ENCODE measurements at regions not wholly inside any gene's neighbourhood (a gene's known extent, or its start where the extent isn't known, plus 50 kb on each side); places are given as distances from the start of the nearest gene placed in this dataset.

GRCh38 chr15:61582092-61582491 lies 353.0 kb upstream of the RORA start:
- dilution Hi-C loops (cut with HindIII; ENCODE audit: low sequenced_read_pairs, unreplicated experiment) = no loop called here
- H3K23ac ChIP-seq (ENCODE audit: low read depth, low read length) = no peak overlapping the region
- H3K4ac ChIP-seq (ENCODE audit: low read depth, low read length) = no peak overlapping the region

More at GRCh38 chr15:61582092-61582491, 353.0 kb upstream of the RORA start:
- no peak for ATAC-seq (ENCODE audit: low read depth)
- Histone ChIP-seq H3K36me3 (ENCODE audit: control insufficient read depth, insufficient read depth, low read length) (no peaks in the 10 kb centered on the region), H3K27ac (ENCODE audit: insufficient read depth, low read length) (no peak overlapping the region), H3K9me1 (ENCODE audit: insufficient read depth, low read length) (no peaks in the 10 kb centered on the region), H2BK20ac (ENCODE audit: low read depth, low read length) (no peak overlapping the region), H3K9ac (ENCODE audit: low read depth, low read length) (no peak overlapping the region), H3K4me3 (ENCODE audit: insufficient read depth, low read depth, low read length) (no peak overlapping the region), H2BK15ac (ENCODE audit: low read depth, low read length) (no peak overlapping the region), H3K18ac (ENCODE audit: low read depth, low read length) (no peak overlapping the region), H2AK5ac (ENCODE audit: low read depth, low read length) (no peak overlapping the region), H3K27me3 (ENCODE audit: control insufficient read depth, insufficient read depth, low read length) (no peaks in the 10 kb centered on the region), H2BK5ac (ENCODE audit: low read depth, low read length, poor library complexity, severe bottlenecking) (no peak overlapping the region), H2AK9ac (replicated peaks; ENCODE audit: low read depth, low read length, poor library complexity) (no peak overlapping the region), H3K4me2 (ENCODE audit: low read depth, low read length) (no peak overlapping the region), H4K8ac (ENCODE audit: low read depth in 2 of 2, low read length in 2 of 2) (no peak overlapping the region), H3K9me3 (ENCODE audit: control insufficient read depth, insufficient read depth, low read length) (no peaks in the 10 kb centered on the region), H4K91ac (ENCODE audit: insufficient read depth, low read depth, low read length) (no peak overlapping the region), H2AFZ (replicated peaks; ENCODE audit: low read length, poor library complexity) (no peak overlapping the region), H3K79me1 (ENCODE audit: low read depth in 1 of 2, low read length in 2 of 2) (no peaks in the 10 kb centered on the region), H4K5ac (ENCODE audit: low read depth, low read length) (no peak overlapping the region), H3K4me1 (ENCODE audit: control insufficient read depth, insufficient read depth, low read length) (no peaks in the 10 kb centered on the region), H3K14ac (replicated peaks; ENCODE audit: low read depth, low read length) (no peak overlapping the region), H3K56ac (ENCODE audit: extremely low read depth, insufficient read depth, low read length) (no peak overlapping the region), H2BK120ac (ENCODE audit: low read depth, low read length) (no peak overlapping the region), H4K20me1 (ENCODE audit: insufficient read depth, low read length) (no peaks in the 10 kb centered on the region)
- intact Hi-C loops (cut with micrococcal nuclease) = no loop called here
- in situ Hi-C loops (cut with MboI; ENCODE audit: low sequenced_read_pairs) = no loop called here
- no peak for DNase-seq
- CTCF ChIA-PET = interaction anchor here (0.7 kb wide), 1 partner anchor 25 kb away, joined by 4 read pairs; no protein-coding TSS in a partner anchor
- TF ChIP-seq RAD21 (IDR thresholded peaks at IDR 0.05; ENCODE audit: low read length) (no peak), MXI1 (IDR thresholded peaks at IDR 0.05; ENCODE audit: borderline replicate concordance, low read depth, low read length) (no peak), NFE2L2 (IDR thresholded peaks at IDR 0.05; ENCODE audit: low read depth, low read length) (no peak), ELK1 (IDR thresholded peaks at IDR 0.05; ENCODE audit: borderline replicate concordance, low read depth, low read length) (no peak), POLR2A (IDR thresholded peaks at IDR 0.05; ENCODE audit: low read depth, low read length) (no peak), FOS (IDR thresholded peaks at IDR 0.05; ENCODE audit: low read depth, low read length) (no peak), RCOR1 (IDR thresholded peaks at IDR 0.05; ENCODE audit: insufficient replicate concordance, low read length) (no peak), BHLHE40 (IDR thresholded peaks at IDR 0.05; ENCODE audit: low read depth, low read length) (no peak), CHD1 (IDR thresholded peaks at IDR 0.05; ENCODE audit: low read depth, low read length) (no peak), MAFK (IDR thresholded peaks at IDR 0.05; ENCODE audit: low read depth, low read length) (no peak), CEBPB (IDR thresholded peaks at IDR 0.05; ENCODE audit: low read depth, low read length) (no peak), SMC3 (IDR thresholded peaks at IDR 0.05; ENCODE audit: low read depth, low read length) (no peak), RFX5 (IDR thresholded peaks at IDR 0.05; ENCODE audit: low read depth, low read length) (no peak), MAZ (IDR thresholded peaks at IDR 0.05; ENCODE audit: borderline replicate concordance, low read depth, low read length) (no peak)
- TF ChIP-seq, protein P1, sequence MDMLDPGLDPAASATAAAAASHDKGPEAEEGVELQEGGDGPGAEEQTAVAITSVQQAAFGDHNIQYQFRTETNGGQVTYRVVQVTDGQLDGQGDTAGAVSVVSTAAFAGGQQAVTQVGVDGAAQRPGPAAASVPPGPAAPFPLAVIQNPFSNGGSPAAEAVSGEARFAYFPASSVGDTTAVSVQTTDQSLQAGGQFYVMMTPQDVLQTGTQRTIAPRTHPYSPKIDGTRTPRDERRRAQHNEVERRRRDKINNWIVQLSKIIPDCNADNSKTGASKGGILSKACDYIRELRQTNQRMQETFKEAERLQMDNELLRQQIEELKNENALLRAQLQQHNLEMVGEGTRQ (IDR thresholded peaks at IDR 0.05; ENCODE audit: low read depth, low read length) = no peak
- TF ChIP-seq, protein P2, sequence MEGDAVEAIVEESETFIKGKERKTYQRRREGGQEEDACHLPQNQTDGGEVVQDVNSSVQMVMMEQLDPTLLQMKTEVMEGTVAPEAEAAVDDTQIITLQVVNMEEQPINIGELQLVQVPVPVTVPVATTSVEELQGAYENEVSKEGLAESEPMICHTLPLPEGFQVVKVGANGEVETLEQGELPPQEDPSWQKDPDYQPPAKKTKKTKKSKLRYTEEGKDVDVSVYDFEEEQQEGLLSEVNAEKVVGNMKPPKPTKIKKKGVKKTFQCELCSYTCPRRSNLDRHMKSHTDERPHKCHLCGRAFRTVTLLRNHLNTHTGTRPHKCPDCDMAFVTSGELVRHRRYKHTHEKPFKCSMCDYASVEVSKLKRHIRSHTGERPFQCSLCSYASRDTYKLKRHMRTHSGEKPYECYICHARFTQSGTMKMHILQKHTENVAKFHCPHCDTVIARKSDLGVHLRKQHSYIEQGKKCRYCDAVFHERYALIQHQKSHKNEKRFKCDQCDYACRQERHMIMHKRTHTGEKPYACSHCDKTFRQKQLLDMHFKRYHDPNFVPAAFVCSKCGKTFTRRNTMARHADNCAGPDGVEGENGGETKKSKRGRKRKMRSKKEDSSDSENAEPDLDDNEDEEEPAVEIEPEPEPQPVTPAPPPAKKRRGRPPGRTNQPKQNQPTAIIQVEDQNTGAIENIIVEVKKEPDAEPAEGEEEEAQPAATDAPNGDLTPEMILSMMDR (conservative IDR thresholded peaks at IDR 0.05; ENCODE audit: low read depth, low read length) = no peak
- POLR2A ChIA-PET (ENCODE audit: unreplicated experiment) = no interaction called here
- no TSS peak for BruUV-seq (replicated peaks)
- WGBS, 2 experiments (ENCODE audit: extremely low coverage in 2 of 2, insufficient read length in 1 of 2) = no CpG with 5 or more reads among the region's 1 CpG
